Peyer's patch (tissue), 4 donors: ENCODE measurements at regions not wholly inside any gene's neighbourhood (a gene's known extent, or its start where the extent isn't known, plus 50 kb on each side); places are given as distances from the start of the nearest gene placed in this dataset.

Source experiments
- POLR2A ChIP-seq, 2 donors: fragments of 450-650 bp; IDR thresholded peaks; one replicate each; pipeline ENCODE4 v1.5.1; 2017; ENCODE audit warnings: antibody characterized with exemption in 2 of 2, mild to moderate bottlenecking in 2 of 2, moderate library complexity in 2 of 2
- TF ChIP-seq, protein P1 (sequence below), 6 experiments: fragments of 450-650 bp in 4 of 6; fragments of 200-600 bp in 2 of 6; sonication (generic) in 1 of 6; IDR thresholded peaks; one replicate each; pipeline ENCODE4 v1.5.1; 2017 to 2019; ENCODE audit warnings: antibody characterized with exemption in 6 of 6, mild to moderate bottlenecking in 3 of 6, moderate library complexity in 1 of 6

DNA sequence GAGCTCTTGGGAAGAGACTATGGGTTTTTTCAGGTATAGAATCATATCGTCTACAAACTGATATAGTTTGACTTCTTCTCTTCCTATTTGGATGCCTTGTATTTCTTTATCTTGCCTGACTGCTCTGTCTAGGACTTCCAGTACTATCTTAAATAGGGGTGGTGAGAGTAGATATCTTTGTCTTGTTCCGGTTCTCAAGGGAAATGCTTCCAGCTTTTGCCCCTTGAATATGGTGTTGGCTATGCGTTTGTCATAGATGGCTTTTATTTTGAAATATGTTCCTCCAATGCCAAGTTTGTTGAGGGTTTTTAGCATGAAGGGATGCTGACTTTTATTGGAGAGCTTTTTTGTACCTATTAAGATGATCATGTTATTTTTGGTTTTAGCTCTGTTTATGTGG lies 170.3 kb downstream of the PTGER3 start:
- TF ChIP-seq, protein P1, sequence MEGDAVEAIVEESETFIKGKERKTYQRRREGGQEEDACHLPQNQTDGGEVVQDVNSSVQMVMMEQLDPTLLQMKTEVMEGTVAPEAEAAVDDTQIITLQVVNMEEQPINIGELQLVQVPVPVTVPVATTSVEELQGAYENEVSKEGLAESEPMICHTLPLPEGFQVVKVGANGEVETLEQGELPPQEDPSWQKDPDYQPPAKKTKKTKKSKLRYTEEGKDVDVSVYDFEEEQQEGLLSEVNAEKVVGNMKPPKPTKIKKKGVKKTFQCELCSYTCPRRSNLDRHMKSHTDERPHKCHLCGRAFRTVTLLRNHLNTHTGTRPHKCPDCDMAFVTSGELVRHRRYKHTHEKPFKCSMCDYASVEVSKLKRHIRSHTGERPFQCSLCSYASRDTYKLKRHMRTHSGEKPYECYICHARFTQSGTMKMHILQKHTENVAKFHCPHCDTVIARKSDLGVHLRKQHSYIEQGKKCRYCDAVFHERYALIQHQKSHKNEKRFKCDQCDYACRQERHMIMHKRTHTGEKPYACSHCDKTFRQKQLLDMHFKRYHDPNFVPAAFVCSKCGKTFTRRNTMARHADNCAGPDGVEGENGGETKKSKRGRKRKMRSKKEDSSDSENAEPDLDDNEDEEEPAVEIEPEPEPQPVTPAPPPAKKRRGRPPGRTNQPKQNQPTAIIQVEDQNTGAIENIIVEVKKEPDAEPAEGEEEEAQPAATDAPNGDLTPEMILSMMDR (IDR thresholded peaks at IDR 0.05), result no peak
- TF ChIP-seq POLR2A (IDR thresholded peaks at IDR 0.05), result no peak
